IMR-90 (cell line): ENCODE measurements at regions not wholly inside any gene's neighbourhood (a gene's known extent, or its start where the extent isn't known, plus 50 kb on each side); places are given as distances from the start of the nearest gene placed in this dataset.

ENCODE experiments used
- ATAC-seq: fragments of 200-7000 bp; cut with Tn5 transposase; 2 replicates; pipeline ENCODE4 v1.9.1; 2020; ENCODE audit warnings: low read depth, mild to moderate bottlenecking, moderate library complexity
- BruUV-seq: library from RNA; stranded (reverse); fragments of 400-500 nt; replicated peaks from 2 replicates; lab custom pipeline; 2021; lab: Mats Ljungman, UMichigan
- CTCF ChIA-PET: fragments of 300-600 bp; formaldehyde crosslinking; extraction: SDS; loops from one replicate; lab custom pipeline; 2021; ENCODE audit warnings: antibody characterized with exemption; lab: Yijun Ruan, JAX
- POLR2A ChIA-PET: fragments of 300-600 bp; sonication (Branson Sonifier 250); formaldehyde crosslinking; loops from one replicate; lab custom pipeline; 2022; ENCODE audit warnings: antibody characterized with exemption; ENCODE audit not compliant: unreplicated experiment; lab: Charles Lee
- DNase-seq: peaks from one replicate; pipeline ENCODE4 v3.0.0; 2013
- H2AFZ ChIP-seq: replicated peaks from 2 replicates; pipeline ENCODE3; 2013; ENCODE audit warnings: low read length, mild to moderate bottlenecking; ENCODE audit not compliant: poor library complexity
- H2AK5ac ChIP-seq: 2 replicates; pipeline ENCODE4 v1.6.1; 2013; ENCODE audit warnings: low read depth, low read length, inconsistent platforms
- H2AK9ac ChIP-seq: replicated peaks from 2 replicates; pipeline ENCODE3; 2013; ENCODE audit warnings: mild to moderate bottlenecking, low read depth, low read length, moderate library complexity; ENCODE audit not compliant: poor library complexity
- H2BK120ac ChIP-seq: 2 replicates; pipeline ENCODE4 v1.6.1; 2013; ENCODE audit warnings: low read depth, low read length, inconsistent platforms
- H2BK15ac ChIP-seq: 3 replicates; pipeline ENCODE4 v1.6.1; 2013; ENCODE audit warnings: low read depth, low read length, inconsistent platforms
- H2BK20ac ChIP-seq: 2 replicates; pipeline ENCODE4 v1.6.1; 2013; ENCODE audit warnings: low read depth, mild to moderate bottlenecking, inconsistent platforms, low read length, moderate library complexity
- H2BK5ac ChIP-seq: 2 replicates; pipeline ENCODE4 v1.6.1; 2013; ENCODE audit warnings: mild to moderate bottlenecking, low read depth, low read length, inconsistent platforms; ENCODE audit not compliant: poor library complexity, severe bottlenecking
- H3K14ac ChIP-seq: replicated peaks from 2 replicates; pipeline ENCODE4 v1.6.1; 2013; ENCODE audit warnings: low read depth, low read length, inconsistent platforms
- H3K18ac ChIP-seq: 2 replicates; pipeline ENCODE4 v1.6.1; 2013; ENCODE audit warnings: low read depth, low read length, control low read depth
- H3K23ac ChIP-seq: 2 replicates; pipeline ENCODE4 v1.6.1; 2013; ENCODE audit warnings: low read depth, low read length, inconsistent platforms
- H3K27ac ChIP-seq: 2 replicates; pipeline ENCODE4 v1.5.1; 2013; ENCODE audit warnings: mild to moderate bottlenecking, control low read depth, low read length; ENCODE audit not compliant: insufficient read depth
- H3K27me3 ChIP-seq: 2 replicates; pipeline ENCODE4 v1.6.1; 2013; ENCODE audit warnings: low read length; ENCODE audit not compliant: control insufficient read depth, insufficient read depth
- H3K36me3 ChIP-seq: 2 replicates; pipeline ENCODE4 v1.6.1; 2013; ENCODE audit warnings: low read length, mixed read lengths; ENCODE audit not compliant: control insufficient read depth, insufficient read depth
- H3K4ac ChIP-seq: 2 replicates; pipeline ENCODE4 v1.6.1; 2013; ENCODE audit warnings: low read depth, low read length, inconsistent platforms
- H3K4me1 ChIP-seq: 2 replicates; pipeline ENCODE4 v1.6.1; 2013; ENCODE audit warnings: low read length, mixed read lengths; ENCODE audit not compliant: control insufficient read depth, insufficient read depth
- H3K4me2 ChIP-seq: 2 replicates; pipeline ENCODE4 v1.6.1; 2013; ENCODE audit warnings: low read depth, mild to moderate bottlenecking, control low read depth, low read length, moderate library complexity
- H3K4me3 ChIP-seq: 2 replicates; pipeline ENCODE4 v1.5.1; 2013; ENCODE audit warnings: low read depth, mild to moderate bottlenecking, control low read depth, low read length, moderate library complexity; ENCODE audit not compliant: insufficient read depth
- H3K56ac ChIP-seq: 2 replicates; pipeline ENCODE4 v1.6.1; 2013; ENCODE audit warnings: low read length, inconsistent platforms; ENCODE audit not compliant: insufficient read depth; ENCODE audit errors: extremely low read depth
- H3K79me1 ChIP-seq, 2 experiments: 2 replicates each; pipeline ENCODE4 v1.6.1; 2013; ENCODE audit warnings: low read length in 2 of 2, inconsistent platforms in 1 of 2, low read depth in 1 of 2
- H3K9ac ChIP-seq: 2 replicates; pipeline ENCODE4 v1.6.1; 2013; ENCODE audit warnings: low read depth, low read length, control low read depth
- H3K9me1 ChIP-seq: 2 replicates; pipeline ENCODE4 v1.6.1; 2013; ENCODE audit warnings: low read length, inconsistent platforms; ENCODE audit not compliant: insufficient read depth
- H3K9me3 ChIP-seq: 2 replicates; pipeline ENCODE4 v1.6.1; 2013; ENCODE audit warnings: low read length; ENCODE audit not compliant: control insufficient read depth, insufficient read depth
- H4K20me1 ChIP-seq: 2 replicates; pipeline ENCODE4 v1.6.1; 2013; ENCODE audit warnings: low read length, inconsistent platforms; ENCODE audit not compliant: insufficient read depth
- H4K5ac ChIP-seq: 2 replicates; pipeline ENCODE4 v1.6.1; 2013; ENCODE audit warnings: mild to moderate bottlenecking, low read depth, low read length, control low read depth
- H4K8ac ChIP-seq, 2 experiments: 2 replicates each; pipeline ENCODE4 v1.6.1; 2013; ENCODE audit warnings: low read depth in 2 of 2, low read length in 2 of 2, control low read depth in 1 of 2, inconsistent platforms in 1 of 2
- H4K91ac ChIP-seq: 2 replicates; pipeline ENCODE4 v1.6.1; 2013; ENCODE audit warnings: low read depth, low read length, inconsistent platforms; ENCODE audit not compliant: insufficient read depth
- BHLHE40 ChIP-seq: fragments of 150-350 bp; IDR thresholded peaks from 2 replicates; pipeline ENCODE4 v1.6.1; 2016; ENCODE audit warnings: mild to moderate bottlenecking, low read depth, low read length
- CEBPB ChIP-seq: IDR thresholded peaks from 2 replicates; pipeline ENCODE4 v1.6.1; 2012; ENCODE audit warnings: low read depth, low read length, improper control_type of control experiment
- CHD1 ChIP-seq: IDR thresholded peaks from 2 replicates; pipeline ENCODE4 v1.6.1; 2012; ENCODE audit warnings: low read depth, low read length, improper control_type of control experiment
- ELK1 ChIP-seq: fragments of 150-350 bp; IDR thresholded peaks from 2 replicates; pipeline ENCODE4 v1.6.1; 2016; ENCODE audit warnings: low read depth, mild to moderate bottlenecking, low read length, moderate library complexity, borderline replicate concordance
- FOS ChIP-seq: fragments of 150-350 bp; IDR thresholded peaks from 2 replicates; pipeline ENCODE4 v1.6.1; 2016; ENCODE audit warnings: low read depth, low read length
- MAFK ChIP-seq: IDR thresholded peaks from 2 replicates; pipeline ENCODE4 v1.6.1; 2012; ENCODE audit warnings: low read depth, low read length, improper control_type of control experiment
- MAZ ChIP-seq: IDR thresholded peaks from 2 replicates; pipeline ENCODE4 v1.6.1; 2012; ENCODE audit warnings: low read depth, mild to moderate bottlenecking, low read length, improper control_type of control experiment, moderate library complexity, borderline replicate concordance
- MXI1 ChIP-seq: IDR thresholded peaks from 2 replicates; pipeline ENCODE4 v1.6.1; 2012; ENCODE audit warnings: low read depth, mild to moderate bottlenecking, low read length, moderate library complexity, borderline replicate concordance
- NFE2L2 ChIP-seq: fragments of 150-350 bp; IDR thresholded peaks from 2 replicates; pipeline ENCODE4 v1.6.1; 2016; ENCODE audit warnings: low read depth, mild to moderate bottlenecking, low read length
- POLR2A ChIP-seq: IDR thresholded peaks from 2 replicates; pipeline ENCODE4 v1.6.1; 2012; ENCODE audit warnings: mild to moderate bottlenecking, low read depth, low read length
- RAD21 ChIP-seq: IDR thresholded peaks from 2 replicates; pipeline ENCODE4 v1.6.1; 2012; ENCODE audit warnings: low read length, improper control_type of control experiment
- RCOR1 ChIP-seq: IDR thresholded peaks from 2 replicates; pipeline ENCODE4 v1.6.1; 2012; ENCODE audit warnings: mild to moderate bottlenecking, low read length, improper control_type of control experiment; ENCODE audit not compliant: insufficient replicate concordance
- RFX5 ChIP-seq: IDR thresholded peaks from 2 replicates; pipeline ENCODE4 v1.8.0; 2012; ENCODE audit warnings: low read depth, mild to moderate bottlenecking, low read length, moderate library complexity
- SMC3 ChIP-seq: fragments of 150-350 bp; IDR thresholded peaks from 2 replicates; pipeline ENCODE4 v1.6.1; 2016; ENCODE audit warnings: low read depth, mild to moderate bottlenecking, antibody characterized with exemption, low read length, moderate library complexity
- USF2 ChIP-seq: fragments of 150-350 bp; IDR thresholded peaks from 2 replicates; pipeline ENCODE4 v1.6.1; 2017; ENCODE audit warnings: mild to moderate bottlenecking, antibody characterized with exemption, low read length, low read depth
- WGBS, 2 experiments: methylation state at CpG; one replicate each; pipeline versions ENCODE4 v1.1.5 to v1.1.7; 2013; ENCODE audit warnings: missing lambda C conversion rate in 2 of 2; ENCODE audit not compliant: insufficient read length in 1 of 2; ENCODE audit errors: extremely low coverage in 2 of 2; 5-methylcytosine and 5-hydroxymethylcytosine counted together
- dilution Hi-C: fragments of 300-500 bp; cut with HindIII; formaldehyde crosslinking; loops from one replicate; pipeline ENCODE4 v1.14.3; 2018; ENCODE audit warnings: low sequenced_read_pairs; ENCODE audit not compliant: unreplicated experiment
- in situ Hi-C: fragments of 300-500 bp; cut with MboI; formaldehyde crosslinking; loops from 3 replicates; pipeline ENCODE4 v1.14.3; 2019; ENCODE audit warnings: low sequenced_read_pairs, inconsistent platforms, mixed read lengths
- intact Hi-C: fragments of 100-400 bp; cut with micrococcal nuclease; formaldehyde crosslinking; loops from 2 replicates; pipeline ENCODE4 v1.10.0; 2022

GRCh38 chr13:31522396-31522795, 216.9 kb upstream of the RXFP2 start:
- ATAC-seq (no peak), DNase-seq (no peak)
- Histone ChIP-seq H2BK15ac (no peak overlapping the region), H2AK9ac (no peak overlapping the region), H3K79me1 (no peaks in the 10 kb centered on the region), H3K56ac (no peak overlapping the region), H4K91ac (no peak overlapping the region), H2BK120ac (no peak overlapping the region), H3K23ac (no peak overlapping the region), H4K20me1 (no peaks in the 10 kb centered on the region), H3K9ac (no peak overlapping the region), H3K27me3 (no peaks in the 10 kb centered on the region; the same call in 1 of the 2 replicates), H3K4me3 (no peak overlapping the region), H4K8ac (no peak overlapping the region), H3K4ac (no peak overlapping the region), H2AFZ (no peak overlapping the region), H3K9me3 (no peaks in the 10 kb centered on the region), H2AK5ac (no peak overlapping the region), H3K36me3 (no peaks in the 10 kb centered on the region), H4K5ac (no peak overlapping the region), H3K4me1 (no peaks in the 10 kb centered on the region), H3K27ac (no peak overlapping the region), H2BK20ac (no peak overlapping the region), H3K4me2 (no peak overlapping the region), H3K14ac (no peak overlapping the region), H3K9me1 (no peaks in the 10 kb centered on the region), H3K18ac (no peak overlapping the region), H2BK5ac (no peak overlapping the region)
- CTCF ChIA-PET = interaction anchor here (1.0 kb wide), 1 partner anchor 12 kb away, joined by 3 read pairs; no protein-coding TSS in a partner anchor
- TF ChIP-seq CHD1 (no peak), POLR2A (no peak), MAZ (no peak), USF2 (no peak), MXI1 (no peak), RAD21 (no peak), ELK1 (no peak), CEBPB (no peak), BHLHE40 (no peak), RCOR1 (no peak), FOS (no peak), MAFK (no peak), RFX5 (no peak), NFE2L2 (no peak), SMC3 (no peak)
- dilution Hi-C loops (no loop called here), in situ Hi-C loops (no loop called here), intact Hi-C loops (no loop called here)
- POLR2A ChIA-PET = no interaction called here
- no CpG with 5 or more reads among the region's 1 CpG for WGBS, 2 experiments
- BruUV-seq = no TSS peak
